ENCODE measurements at regions not wholly inside any gene's neighbourhood (a gene's known extent, or its start where the extent isn't known, plus 50 kb on each side); places are given as distances from the start of the nearest gene placed in this dataset.

- TF ChIP-seq CTCF (IDR thresholded peaks at IDR 0.05): no peak
- TF ChIP-seq POLR2AphosphoS5 (IDR thresholded peaks at IDR 0.05): no peak
- no peak for TF ChIP-seq POLR2A (IDR thresholded peaks at IDR 0.05)
Measured at GRCh38 chr1:95536501-95536900, 302.5 kb downstream of the RWDD3 start.

Data from sigmoid colon (tissue), 4 donors.